HG03045 (cell line): ENCODE measurements at regions not wholly inside any gene's neighbourhood (a gene's known extent, or its start where the extent isn't known, plus 50 kb on each side); places are given as distances from the start of the nearest gene placed in this dataset.

Experiments used
- ATAC-seq: cut with Tn5 transposase; IDR thresholded peaks from one replicate; pipeline ENCODE4 v1.9.1; 2021; ENCODE audit warnings: mild to moderate bottlenecking, moderate library complexity; ENCODE audit not compliant: unreplicated experiment

DNA sequence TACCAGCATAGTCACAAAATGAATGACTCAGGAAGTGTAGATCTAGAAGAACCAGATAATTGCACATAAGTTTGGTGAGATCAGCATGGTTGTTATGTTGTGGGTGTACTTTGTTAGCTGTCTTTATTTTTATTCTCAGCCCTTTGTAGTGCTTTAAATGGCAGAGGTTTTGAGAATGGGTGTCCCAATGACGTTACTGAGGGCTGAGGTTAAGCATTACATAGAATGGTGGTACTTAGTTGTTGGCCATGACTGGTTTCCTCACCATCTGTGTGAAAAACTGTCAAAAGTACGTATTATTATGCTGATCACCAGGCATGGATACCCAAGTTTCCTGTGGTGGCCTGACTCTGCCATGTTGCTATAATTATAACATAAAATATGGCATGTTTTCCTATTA is 165.8 kb downstream of the UBE2E3 start:
- no peak for ATAC-seq

DNA sequence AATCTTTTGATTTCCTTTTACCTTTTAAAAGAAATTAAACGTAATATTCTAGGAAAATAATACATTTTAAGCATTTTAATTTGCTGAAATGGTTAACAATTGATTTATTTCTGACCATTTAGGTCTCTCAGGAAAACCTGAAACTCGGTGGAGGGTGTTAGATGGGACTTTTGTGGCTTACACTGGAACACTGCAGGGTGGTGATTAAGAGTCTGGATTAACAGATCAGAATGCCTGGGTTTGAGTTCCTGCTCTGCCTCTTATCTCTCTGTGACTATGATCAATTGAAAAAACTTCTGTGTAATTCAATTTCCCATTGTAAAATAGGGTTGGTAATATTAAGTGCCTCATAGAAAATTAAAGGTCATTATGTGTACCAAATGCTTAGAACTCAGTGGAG is 168.7 kb downstream of the UBE2E3 start:
- ATAC-seq, result no peak

DNA sequence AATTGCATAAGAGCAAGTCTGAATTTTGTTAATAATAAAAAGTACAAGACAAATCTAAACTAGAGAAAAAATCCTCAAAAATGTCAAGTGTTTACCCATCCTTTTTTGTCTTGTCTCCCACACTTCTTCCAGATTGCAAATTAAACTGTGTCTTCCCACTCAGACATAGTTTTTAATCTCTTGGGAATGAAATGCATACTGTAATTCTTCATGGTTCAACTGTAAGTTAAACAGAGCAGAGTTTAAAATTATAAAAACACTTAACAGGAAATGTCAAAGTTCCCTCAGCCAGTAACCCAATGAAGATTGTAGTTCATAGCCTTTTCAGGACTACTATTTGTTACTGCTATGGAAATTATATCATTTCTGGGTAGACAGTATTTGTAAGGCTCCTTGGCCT is 171.8 kb downstream of the UBE2E3 start:
- ATAC-seq, result no peak

DNA sequence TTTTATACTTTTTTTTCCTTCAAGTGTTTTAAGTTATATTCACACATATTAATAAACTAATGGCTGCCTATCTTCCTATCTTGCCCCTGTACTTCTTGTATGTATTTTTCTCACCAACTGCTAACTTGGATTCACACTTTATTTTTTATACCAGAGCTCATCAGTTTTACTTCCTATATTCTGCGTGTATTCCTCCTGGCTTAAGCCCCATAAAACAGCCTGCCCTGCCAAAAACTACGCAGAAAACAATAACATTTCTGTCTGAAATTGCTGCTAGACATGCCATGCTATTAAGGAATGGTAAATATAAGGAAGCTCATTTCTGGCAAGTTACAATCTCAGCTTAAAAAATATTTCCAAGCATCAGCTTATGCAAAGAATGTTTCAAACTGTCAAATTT is 172.3 kb downstream of the UBE2E3 start:
- ATAC-seq, result no peak

DNA sequence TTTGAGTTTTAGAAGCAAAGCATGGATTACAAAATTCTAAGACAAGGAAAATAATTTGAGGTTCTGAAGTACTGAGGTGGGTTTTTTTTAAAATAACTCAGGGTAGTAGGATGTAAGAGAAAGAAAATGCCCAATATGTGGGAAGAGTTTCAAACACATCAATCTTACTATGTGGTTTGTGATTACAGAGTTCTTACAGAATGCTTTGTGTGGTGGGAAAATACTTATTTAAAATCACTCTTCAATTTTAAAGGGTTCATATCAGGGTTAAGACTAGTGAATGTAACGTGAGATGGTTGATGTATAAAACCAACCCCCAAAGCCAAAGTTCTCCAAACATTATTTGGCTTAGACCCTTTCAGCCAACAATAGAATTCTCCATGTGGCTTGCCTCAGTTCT is 173.5 kb downstream of the UBE2E3 start:
- ATAC-seq, result no peak

DNA sequence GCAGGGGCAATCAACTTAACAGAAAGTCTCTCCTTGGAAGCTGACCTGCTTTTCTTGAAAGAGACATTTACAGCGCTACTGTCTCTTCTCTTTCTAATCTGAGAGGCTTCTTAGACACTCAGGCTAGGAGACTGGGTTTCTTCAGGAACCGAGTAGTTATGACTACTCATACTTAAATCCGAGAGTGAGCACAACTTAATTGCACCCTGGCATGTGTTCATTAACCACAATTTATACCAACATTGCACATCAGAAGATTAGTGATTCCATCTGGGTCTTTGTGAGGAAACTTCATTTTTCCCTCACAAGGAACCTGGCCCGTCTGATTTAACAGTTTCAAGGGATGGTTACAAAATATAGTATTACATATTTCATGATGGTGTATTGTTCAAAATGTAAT is 176.9 kb downstream of the UBE2E3 start:
- ATAC-seq, result no peak

DNA sequence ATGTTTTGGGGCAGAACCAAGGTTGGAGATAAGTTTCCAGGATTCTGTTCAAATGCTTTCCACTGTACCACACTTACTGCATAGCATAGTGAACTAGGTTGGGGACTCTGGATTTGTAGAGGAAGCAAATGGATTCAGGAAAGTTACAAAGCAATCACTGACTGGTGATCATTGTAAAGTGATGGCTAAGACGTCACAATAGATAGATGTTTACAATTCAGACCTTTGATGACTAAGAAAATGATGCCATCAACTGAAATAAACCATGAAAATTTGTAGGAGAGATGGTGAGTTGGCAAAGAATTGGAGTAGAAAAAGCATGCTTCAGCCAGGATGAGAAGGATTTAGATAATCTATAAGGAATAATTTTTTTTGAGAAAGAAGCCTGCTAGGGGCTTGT is 178.0 kb downstream of the UBE2E3 start:
- no peak for ATAC-seq

DNA sequence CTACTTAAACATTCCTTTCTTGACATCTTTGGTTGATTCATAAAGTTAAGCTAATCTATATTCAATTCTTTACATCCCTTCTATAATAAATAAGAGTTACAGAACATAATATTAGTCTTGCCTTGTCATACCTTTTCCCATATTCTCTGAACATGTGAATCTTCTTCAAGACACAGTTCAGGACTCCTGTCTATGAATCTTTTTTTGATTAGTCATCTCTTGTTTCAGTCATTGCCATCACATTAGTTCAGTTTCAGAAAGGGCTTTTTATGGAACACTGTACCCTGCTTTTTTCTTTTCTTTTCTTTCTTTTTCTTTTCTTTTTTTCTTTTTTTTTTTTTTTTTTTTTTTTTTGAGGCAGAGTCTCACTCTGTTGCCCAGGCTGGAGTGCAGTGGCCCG is 181.2 kb downstream of the UBE2E3 start:
- no peak for ATAC-seq

DNA sequence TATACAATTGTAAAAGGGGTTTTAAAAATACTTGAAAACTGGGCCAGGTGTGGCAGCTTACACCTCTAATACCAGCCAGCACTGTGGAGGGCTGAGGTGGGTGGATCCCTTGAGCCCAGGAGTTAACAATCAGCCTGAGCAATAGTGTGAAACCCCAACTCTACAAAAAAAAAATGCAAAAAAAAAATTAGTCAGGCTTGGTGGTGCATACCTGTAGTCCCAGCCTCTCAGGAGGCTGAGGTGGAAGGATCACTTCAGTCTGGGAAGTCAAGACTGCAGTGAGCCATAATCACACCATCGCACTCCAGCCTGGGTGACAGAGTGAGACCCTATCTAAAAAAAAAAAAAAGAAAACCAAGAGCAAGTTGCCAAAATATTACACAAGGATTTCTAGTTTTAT is 182.7 kb downstream of the UBE2E3 start:
- no peak for ATAC-seq

DNA sequence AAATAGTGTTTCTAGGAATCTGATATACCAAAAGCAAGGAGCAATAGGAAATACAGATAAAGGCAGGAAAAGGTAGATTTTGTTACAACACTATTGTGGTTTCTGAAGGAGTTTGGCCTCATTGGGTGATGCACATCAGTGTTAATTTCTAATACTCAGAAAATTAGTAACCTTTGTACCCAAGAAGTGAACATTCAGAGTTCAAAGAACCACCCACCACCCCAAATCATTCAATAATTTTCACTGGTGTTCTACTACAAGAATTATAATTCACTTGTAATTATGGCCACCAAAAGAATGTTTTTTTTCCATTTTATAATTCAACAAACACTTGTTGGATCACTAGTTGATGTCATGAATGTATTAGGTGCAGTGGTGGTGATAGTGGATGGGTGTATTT is 183.3 kb downstream of the UBE2E3 start:
- ATAC-seq, result no peak

DNA sequence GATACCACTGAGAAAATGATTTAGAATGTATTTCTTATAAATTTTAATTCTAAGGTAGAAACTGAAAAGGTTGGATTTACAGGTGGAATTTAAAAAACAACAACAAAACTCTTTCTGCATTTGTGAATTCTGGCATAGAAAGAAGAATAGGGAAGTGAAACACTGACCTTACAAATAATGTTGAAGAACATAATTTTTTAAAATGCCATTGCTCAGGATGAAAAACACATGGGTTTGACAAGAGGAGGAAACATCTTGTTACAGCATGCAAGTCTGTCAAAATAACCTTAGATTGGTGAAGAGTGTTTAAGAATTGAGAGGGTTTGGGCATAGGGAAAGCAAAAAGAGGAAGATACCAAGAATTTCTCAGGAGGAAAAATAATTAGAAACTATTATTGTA is 184.3 kb downstream of the UBE2E3 start:
- no peak for ATAC-seq

DNA sequence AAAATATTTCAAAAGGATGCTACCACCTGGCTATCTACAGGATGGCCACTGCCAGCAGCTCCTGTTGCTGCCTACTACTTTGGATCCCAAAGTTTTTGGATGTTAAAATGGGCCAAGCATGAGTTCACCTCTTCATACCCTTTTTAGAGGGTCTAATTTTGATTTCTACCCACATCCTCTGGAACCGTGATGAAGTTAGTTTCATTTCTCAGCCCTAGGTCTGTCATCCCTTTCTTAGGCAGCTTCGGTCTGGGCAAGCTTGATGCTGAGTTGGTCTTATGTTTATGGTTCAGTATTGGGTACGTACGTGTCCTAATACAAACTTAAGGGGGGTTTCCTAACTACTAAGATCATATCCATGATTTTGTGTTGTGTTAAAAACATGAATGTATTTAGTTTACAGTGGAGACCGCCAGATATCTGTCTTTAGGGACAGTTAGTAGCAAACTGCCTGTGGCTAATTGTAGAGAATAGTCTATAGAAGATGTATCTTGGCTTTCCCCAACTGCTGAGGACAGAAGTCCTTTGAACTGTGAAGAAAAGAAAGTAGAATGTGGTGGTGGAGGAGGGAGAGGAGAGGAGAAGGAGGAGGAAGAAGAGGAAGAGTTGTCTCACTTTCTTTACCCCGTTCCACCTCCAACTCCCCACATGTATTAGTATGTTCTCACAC is 184.9 kb downstream of the UBE2E3 start:
- ATAC-seq, result peak; percentile 78

DNA sequence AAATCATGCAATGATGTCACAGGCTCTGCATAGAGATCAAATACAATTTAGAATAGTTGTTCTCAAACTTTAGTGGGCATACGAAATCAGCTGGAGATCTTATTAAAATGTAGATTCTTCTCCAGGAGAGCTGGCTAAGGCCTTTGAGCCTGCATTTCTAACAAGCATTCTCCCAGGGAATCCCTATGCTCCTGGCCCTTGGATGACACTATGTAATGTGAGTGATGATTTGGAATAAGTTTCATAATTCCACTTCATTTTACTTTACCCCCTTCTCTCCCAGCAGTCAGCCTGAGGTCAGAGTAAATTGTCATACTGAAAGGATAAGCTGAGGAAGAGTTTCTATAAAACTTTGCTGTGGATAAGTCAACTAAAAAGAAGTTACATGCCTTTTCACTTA is 189.1 kb downstream of the UBE2E3 start:
- no peak for ATAC-seq

DNA sequence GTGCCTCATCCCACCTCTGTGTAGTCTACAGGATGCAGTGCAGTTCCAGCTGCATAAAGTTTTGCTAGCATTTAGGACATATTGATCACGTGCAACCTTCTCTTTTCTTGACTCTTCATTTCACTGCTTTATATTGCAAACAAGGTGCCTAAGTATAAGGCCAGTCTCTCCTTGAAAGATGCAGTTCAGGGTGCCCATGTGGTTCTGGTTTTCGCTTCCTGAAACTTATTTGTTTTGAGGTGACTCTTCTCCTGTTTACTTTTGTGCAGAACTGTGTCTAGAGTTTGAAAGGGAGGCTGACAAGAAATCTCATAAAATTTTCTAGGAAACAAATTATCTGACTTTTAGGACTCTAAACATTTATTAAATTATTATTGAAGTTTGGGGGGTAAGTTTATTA is 189.9 kb downstream of the UBE2E3 start:
- no peak for ATAC-seq

DNA sequence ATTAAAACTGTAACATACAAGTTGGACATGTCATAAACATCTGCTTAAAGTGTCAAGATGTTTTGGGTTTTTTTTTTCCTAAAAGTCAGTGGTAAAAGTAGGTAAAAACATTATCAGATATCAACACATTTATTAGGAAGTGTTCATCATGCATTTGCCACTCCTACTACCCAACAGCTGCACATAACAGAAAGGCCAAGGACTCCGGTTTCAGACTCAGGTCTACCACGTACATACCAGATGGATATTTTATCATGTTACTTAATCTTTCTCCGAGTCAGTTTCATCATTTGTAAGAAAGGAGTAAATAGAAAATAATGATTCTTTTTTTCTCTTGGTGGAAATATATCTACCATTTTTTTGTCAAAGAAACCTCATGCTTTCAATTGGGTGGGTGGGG is 192.3 kb downstream of the UBE2E3 start:
- ATAC-seq, result no peak

DNA sequence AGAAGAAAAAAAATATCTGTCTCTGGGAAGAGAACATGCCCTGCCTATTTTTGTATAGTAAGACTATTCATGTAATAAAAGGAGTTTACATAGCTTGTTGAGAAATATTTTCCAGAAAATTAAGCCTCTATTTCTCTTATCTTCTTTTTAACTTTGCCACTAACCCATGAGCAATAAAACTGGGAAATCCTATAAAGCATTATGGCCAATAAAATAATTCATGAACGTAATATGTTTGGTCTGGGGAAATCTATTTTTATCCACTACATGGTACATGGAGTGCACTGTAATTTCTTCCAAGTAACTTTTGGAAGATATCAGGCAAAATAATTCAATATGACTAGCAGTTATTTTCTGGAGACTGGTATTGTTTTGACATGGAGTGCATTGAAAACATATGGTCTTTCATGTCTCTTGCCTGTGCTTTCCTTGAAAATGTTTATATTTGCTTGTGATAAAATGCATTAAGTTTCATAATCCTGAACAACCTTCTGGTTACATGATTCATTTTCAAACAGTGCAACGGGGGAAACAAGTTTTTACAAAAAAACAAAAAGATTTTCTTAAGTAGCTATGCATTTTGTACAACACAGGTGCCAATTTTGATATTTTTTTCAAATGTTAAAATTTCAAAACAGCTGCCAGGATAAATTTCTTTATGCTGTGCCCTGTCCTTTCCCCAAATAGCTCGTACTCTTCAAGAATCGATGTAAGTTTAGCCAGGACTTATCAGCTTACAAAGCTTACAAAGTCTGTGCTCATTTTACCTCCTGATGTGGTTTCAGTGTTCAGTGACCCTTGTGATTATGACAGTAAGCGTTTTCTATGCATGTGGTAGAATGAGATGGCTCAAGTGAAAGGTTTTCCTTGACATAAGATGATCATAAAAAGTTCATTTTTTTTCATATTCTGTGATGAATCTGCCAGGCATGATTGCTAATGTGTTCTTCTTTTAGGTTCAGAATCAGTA is 194.5 kb downstream of the UBE2E3 start:
- no peak for ATAC-seq

DNA sequence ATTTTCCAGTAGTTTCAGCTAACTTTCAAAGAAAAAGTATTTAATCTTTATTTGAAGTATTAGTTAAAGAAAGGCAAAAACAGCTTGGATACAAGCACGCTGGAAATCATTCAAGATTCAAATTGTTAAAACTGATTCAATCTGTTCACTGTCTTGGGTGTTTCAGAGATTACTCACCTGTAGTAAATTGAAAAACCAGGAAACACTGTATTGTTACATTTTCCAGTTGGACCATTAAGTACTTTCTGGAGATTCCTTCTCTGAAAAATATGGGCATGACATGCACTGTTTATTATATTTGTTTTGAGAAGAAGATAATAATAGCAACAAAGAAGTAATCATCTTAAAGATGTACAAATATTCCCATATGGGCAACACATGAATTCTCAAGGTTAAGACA is 196.1 kb downstream of the UBE2E3 start:
- no peak for ATAC-seq

DNA sequence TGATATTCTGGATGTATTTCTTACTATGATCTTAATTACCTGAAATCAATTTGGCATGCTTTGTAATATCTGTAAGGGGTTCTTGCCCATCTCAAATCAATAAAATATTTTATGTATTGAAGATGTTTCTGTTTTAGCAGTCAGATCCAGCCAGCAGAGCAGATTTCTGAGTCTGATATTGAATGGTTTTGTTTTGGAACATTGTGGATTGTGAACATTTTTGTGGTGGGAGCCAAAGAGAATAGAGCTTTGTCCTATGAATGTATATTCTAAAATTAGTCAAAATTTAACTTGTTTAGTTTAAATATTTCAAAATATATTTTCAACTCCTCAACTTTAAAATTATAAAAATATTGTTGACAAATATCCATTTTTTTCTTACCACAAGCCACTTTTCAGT is 197.0 kb downstream of the UBE2E3 start:
- no peak for ATAC-seq

DNA sequence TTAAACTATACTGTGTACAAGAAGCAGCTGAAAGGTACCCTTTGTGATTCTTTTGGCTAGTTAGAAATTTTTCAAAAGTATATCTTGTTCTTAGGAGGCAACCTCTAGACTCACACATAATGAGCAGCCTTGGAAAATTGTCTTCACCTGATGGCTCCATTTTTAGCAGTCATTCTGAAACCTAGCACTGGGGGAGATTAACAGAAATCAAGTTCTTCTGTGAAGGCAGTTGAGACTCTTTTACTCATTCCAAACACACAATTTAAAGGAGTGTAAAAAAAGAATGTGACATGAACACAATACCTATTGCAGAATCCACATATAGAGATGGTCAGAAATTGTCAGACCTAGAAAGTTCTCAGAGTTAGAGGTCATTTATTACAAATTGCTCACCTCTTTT is 197.7 kb downstream of the UBE2E3 start:
- peak; percentile 47 for ATAC-seq

DNA sequence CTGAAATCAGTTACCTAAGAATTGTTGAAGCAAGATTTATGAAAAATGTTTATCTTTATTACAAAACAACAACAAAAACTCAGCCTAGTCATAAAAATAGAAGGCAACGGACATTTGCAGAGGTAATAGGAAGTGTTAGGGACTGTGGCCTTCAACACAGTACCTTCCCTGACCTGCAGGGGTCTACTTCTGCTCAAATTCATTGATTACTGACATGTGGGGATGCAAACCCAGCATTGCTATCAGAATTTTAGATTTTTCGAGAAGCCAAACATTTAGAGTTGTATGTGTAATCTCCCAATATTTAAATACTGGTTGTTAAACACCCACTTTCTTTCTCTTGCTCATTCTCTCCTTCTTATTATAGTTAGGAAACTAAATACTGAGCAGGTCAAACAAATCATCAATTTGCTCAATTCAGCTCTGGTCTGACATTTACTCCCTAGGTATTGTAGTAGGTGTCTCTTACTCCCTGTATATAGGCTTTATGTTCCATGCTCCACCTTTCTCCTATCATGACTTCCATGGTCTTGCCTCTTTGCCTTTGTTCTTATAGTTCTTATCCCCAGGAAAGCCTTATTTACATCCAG is 198.5 kb downstream of the UBE2E3 start:
- ATAC-seq, result peak; percentile 62

DNA sequence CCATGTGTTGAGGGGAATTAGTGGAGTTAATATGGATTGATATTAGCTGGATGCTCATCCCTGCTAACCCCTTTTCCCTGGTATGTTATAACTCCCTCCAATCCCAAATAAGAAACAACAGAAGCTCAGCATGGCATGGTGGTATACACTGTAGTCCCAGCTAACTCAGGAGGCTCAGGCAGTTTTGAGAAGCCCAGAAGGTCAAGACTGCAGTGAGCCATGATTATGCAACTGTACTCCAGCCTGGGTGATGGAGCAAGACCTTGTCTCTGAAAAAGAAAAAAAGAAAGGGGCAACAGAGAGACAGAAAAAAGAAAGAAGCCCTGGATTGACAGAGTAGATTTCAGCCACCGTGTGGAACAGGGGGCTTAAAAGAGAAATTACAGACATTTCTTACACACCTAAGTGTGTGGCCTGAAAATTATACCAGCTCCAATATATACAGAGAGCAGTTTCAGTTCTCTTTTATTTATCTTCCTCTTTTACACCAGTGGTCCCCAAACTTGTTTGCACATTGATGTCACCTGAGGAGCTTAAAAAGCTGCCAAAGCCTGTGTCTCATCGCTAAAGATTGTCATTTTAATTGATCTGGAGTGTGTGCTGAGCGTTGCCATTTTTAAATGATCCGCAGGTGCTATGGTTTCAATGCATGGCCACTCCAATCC is 203.6 kb downstream of the UBE2E3 start:
- ATAC-seq, result peak; percentile 94
